ENCODE measurements at regions not wholly inside any gene's neighbourhood (a gene's known extent, or its start where the extent isn't known, plus 50 kb on each side); places are given as distances from the start of the nearest gene placed in this dataset.

DNA sequence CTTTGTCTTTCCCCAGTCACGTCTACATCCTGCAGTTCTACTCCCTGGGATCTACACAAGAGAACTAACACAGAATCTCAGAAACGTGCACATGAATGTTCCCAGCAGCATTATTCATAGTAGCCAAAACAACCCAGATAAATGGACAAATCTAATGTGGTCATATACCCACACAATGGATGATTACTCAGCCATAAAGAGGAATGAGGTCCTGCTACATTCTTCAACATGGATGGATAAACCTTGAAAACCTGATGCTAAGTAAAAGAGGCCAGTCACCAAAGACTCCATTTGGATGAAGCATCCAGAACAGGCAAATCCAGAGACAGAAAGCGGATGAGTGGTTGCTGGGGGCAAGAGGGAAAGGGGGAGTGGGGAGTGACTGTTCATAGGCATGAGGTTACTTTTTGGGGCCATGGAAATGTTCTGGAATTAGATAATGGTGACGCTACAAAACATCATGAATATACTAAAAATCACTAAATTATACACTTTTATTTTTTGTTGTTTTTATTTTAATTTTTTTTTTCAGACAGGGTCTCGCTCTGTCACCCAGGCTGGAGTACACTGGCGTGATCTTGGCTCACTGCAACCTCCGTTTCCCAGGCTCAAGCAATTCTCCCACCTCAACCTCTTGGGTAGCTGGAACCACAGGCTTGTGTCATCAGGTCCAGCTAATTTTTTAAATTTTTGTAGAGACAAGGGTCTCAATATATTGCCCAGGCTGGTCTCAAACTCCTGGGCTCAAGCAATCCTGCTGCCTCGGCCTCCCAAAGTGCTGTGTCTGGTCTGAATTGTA, 50.8 kb upstream of the DSN1 start:
- Histone ChIP-seq H3K27me3 (ENCODE audit: insufficient read depth, low read depth, severe bottlenecking) (no peaks in the 10 kb centered on the region), H3K4me3 (ENCODE audit: low read depth, low read length) (no peak overlapping the region), H3K27ac (no peak overlapping the region), H3K9me3 (ENCODE audit: severe bottlenecking) (no peaks in the 10 kb centered on the region), H3K36me3 (peaks cover 58% of the 10 kb centered on the region)
- DNase-seq, result no peak
- TF ChIP-seq, protein P1, sequence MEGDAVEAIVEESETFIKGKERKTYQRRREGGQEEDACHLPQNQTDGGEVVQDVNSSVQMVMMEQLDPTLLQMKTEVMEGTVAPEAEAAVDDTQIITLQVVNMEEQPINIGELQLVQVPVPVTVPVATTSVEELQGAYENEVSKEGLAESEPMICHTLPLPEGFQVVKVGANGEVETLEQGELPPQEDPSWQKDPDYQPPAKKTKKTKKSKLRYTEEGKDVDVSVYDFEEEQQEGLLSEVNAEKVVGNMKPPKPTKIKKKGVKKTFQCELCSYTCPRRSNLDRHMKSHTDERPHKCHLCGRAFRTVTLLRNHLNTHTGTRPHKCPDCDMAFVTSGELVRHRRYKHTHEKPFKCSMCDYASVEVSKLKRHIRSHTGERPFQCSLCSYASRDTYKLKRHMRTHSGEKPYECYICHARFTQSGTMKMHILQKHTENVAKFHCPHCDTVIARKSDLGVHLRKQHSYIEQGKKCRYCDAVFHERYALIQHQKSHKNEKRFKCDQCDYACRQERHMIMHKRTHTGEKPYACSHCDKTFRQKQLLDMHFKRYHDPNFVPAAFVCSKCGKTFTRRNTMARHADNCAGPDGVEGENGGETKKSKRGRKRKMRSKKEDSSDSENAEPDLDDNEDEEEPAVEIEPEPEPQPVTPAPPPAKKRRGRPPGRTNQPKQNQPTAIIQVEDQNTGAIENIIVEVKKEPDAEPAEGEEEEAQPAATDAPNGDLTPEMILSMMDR (IDR thresholded peaks at IDR 0.05; ENCODE audit: low read depth, low read length), result no peak

DNA sequence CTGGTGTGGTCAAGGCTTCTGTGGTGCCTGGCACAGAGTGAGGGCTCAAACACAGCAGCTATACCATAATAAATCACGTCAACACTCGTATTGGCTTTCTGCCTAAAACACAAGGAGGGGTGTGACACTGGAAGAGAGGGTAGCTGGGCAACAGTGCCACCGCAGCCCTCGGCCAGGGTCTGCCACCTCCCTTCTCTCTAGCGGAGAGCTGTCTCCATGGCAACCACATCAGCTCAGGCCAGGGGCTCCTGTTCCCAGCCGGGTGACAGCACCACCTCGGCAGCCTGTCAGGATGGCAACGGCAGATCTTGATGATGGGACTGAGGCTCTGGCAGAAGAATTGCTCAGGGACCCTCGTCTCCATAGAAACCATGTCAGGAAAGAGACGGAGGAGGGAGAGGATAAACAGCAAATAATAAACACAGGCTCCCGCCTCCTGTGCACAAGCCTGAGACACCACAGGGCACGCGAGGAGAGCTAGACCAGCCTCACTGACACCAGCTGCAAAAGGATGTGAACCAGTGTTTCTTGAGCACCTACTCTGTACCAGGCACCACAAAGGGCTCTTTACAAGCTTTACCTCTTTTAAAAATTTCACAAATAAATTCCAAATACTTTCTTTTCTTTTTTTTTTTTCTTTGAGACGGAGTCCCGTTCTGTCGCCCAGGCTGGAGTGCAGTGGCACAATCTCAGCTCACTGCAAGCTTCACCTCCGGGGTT, 50.4 kb upstream of the TLDC2 start:
- no peaks in the 10 kb centered on the region for H3K9me3 ChIP-seq (ENCODE audit: severe bottlenecking)
- H3K4me3 ChIP-seq (ENCODE audit: low read depth, low read length), result no peak overlapping the region
- TF ChIP-seq, protein P1 (IDR thresholded peaks at IDR 0.05; ENCODE audit: low read depth, low read length), result no peak
- no peak overlapping the region for H3K27ac ChIP-seq
- DNase-seq, result no peak
- H3K36me3 ChIP-seq, result peaks cover 53% of the 10 kb centered on the region
- no peaks in the 10 kb centered on the region for H3K27me3 ChIP-seq (ENCODE audit: insufficient read depth, low read depth, severe bottlenecking)
